ENCODE measurements at regions not wholly inside any gene's neighbourhood (a gene's known extent, or its start where the extent isn't known, plus 50 kb on each side); places are given as distances from the start of the nearest gene placed in this dataset.
A peak's percentile ranks its signal among the peaks of the same experiment; 100 is the strongest.

DNA sequence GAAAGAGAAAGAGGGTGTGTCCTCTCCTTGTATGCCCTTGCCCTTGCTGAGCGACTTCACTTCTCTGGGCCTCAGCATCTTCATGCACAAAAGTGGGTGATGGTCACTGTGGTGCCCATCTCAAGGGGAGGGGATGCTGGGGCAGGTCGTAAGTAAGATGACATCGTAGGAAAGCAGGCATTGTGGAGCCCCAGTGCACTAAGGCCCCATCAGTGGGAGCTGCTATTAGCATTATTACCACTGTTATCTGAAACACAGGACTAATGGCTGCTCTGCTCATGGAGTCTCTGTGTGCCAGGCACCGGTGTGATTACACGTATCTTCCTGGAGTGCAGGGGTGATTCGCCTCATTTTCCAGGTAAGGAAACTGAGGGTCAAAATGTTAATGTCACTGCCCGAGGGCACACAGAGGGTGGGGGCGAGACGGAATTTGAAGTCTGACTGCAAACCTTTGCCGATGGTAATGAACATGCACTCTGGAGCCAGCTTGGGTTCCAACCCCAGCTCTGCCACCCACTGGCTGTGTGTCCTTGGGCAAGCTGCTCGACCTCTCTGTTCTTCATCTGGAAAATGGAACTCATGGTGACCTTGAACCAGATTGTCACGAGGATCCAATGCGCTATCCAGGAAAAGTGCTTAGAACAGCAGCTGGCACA is 63.2 kb upstream of the GSE1 start:
- DNase-seq (ENCODE audit: low read depth in 2 of 2, low spot score in 1 of 2), result no peak

DNA sequence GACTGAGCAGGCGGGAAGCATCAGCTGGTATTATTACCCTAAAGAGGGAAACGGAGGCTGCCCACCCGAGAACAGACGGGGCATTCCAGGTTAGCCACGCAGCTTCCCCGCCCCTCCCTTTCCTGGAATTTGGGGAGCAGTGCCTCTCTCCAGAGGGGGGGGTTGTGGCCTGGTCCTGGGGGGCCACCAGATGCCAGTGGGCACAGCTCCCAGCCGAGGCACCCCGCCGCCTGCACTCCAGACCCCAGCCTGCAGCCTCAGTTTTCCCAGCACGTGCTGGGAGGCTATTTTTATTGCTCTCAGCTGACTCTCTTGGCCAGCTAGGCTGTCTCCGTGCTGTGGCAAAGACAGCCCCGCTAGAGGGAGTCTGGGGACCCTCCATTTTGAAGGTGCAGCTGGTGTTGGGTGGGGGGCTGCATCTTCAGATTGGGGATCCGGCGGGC is 62.7 kb upstream of the GSE1 start:
- no peak for DNase-seq (ENCODE audit: low read depth in 2 of 2, low spot score in 1 of 2)

DNA sequence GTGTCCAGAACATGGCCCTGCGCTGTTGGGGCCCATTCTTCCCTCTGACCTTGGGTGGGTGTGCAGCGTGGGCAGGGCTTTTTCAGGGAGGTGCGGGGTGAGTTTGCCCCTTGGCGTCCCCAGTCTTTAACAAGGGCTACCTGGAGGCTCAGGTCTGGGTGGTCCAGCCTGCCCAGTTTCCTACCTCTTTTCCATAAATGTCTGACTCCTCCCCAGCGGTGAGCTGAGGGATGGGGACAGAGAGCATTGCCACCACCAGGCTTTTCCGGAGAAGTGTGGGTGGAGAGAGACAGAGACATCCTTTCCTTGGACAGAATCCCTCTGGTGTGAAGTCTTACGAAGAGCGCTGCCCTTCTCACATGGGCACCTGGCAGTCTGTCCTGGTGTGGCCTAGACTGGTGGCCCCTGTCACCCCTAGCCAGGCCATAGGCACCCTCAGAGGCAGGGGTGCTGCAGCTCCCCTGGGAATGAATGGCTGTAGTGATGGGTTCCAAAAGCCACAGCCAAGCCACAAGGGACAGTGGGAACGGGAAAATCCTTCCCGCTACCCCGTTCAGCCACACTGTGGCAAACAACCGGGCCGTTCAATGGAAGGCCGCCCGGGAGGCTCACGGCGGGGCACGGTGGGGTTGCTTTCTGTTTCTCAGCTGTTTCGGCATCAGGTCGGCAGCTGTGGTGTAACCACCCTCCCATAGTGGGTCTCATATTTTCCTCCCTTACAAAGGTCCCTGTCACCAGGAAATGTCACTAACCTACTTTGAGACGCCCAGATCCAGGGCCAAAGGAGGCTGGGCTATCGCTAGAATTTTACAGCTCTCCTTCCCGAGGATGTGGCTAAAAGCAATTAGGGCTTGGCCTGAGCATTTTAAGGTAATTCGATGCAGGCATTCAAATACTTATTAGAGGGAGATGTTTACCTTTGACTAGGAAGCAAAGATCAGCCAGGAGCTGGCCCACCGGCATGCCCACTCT is 61.9 kb upstream of the GSE1 start:
- no peak for DNase-seq (ENCODE audit: low read depth in 2 of 2, low spot score in 1 of 2)

DNA sequence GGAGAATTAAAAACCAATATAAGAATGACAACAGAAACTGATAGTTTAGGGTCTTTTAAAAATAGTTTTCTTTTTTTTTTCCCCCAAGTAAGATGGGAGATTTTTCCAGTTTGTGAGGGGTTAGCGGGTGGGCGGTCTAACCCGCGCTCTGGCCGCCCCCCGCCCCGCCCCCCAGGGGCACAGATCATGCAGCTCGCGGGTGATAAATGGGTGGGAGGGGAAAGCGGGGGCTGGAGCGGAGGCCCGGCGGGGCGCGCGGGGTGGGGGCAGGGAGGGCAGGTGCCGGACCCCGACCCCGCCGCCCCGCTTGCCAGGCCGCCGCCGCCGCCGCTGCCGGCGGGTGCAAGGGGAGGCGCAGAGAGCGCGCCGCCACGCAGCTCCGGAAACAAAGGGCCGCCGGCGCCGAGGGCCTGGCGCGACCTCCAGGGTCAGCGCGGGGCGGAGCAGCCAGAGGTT is 60.1 kb upstream of the GSE1 start:
- no peak for DNase-seq (ENCODE audit: low read depth in 2 of 2, low spot score in 1 of 2)

DNA sequence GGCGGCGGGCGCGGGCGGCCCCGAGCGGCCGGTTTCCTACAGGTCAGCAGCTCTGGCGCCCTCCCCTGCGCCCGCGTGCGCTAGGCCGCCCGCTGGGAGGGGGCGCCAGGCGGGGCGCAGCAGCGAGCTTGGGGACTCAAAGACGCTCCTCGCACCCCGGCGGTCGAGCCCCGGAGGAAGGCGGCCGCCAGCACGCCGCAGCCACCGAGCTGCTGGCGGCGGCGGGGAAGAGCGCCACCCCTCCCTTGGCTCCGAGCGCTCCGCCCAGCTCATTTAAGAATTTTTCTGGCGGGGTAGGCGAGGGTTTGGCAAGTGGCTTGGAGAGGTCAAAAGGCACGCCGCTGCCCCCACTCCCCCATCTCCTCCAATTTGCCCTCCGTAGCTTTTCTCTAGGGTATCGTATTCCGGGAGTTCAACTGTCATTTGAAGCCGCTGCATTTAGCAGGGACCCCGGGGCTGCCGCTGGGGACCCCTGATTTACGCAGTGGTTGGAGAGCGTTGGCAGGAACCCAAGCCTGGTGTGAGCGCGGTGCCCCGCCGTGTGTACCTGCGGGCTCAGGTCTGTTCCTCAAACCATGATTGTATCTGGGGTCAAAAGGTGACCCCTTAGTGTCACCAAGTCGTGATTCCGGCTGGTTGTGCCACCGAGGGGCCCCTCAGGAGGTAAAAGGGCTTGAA is 59.5 kb upstream of the GSE1 start:
- DNase-seq (ENCODE audit: low read depth in 2 of 2, low spot score in 1 of 2), result no peak

DNA sequence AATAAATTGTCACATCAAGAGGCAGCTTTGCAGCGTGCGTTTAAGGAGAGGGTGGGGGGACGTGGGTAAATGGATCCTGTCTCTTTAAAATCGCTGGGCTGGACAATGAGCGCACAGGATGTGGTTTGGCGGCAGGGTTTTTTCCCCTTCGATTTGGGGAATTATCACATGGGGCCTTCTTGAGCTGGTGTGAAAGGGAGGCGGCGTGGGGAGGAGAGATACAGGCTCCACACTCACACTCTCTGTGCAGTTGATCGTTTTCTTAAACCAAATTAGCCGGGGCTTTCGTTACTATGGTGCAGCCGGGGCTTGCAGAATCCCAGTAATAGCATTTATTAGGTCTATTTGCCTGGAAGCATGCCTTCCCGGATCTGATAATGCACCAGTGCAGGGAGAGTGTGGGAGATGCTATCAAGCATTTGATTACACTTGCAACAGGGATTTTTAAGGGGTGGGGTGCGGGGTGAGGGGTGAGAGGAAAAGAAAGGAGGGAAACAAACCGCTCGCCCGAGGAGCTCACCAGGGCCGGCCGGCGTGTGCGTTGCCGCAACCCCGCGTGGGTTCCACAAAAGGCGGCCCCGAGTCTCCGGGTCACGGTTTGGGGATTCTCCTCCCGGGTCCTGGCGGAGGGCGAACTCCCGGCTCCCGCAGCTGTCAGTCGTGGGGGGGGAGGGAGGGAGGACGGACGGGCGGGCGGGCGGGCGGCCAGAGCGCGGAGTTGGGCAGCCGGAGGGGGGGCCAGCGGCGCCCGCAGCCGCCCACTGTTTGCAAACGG is 58.8 kb upstream of the GSE1 start:
- DNase-seq (ENCODE audit: low read depth in 2 of 2, low spot score in 1 of 2), result peak; percentile 38 to 63

DNA sequence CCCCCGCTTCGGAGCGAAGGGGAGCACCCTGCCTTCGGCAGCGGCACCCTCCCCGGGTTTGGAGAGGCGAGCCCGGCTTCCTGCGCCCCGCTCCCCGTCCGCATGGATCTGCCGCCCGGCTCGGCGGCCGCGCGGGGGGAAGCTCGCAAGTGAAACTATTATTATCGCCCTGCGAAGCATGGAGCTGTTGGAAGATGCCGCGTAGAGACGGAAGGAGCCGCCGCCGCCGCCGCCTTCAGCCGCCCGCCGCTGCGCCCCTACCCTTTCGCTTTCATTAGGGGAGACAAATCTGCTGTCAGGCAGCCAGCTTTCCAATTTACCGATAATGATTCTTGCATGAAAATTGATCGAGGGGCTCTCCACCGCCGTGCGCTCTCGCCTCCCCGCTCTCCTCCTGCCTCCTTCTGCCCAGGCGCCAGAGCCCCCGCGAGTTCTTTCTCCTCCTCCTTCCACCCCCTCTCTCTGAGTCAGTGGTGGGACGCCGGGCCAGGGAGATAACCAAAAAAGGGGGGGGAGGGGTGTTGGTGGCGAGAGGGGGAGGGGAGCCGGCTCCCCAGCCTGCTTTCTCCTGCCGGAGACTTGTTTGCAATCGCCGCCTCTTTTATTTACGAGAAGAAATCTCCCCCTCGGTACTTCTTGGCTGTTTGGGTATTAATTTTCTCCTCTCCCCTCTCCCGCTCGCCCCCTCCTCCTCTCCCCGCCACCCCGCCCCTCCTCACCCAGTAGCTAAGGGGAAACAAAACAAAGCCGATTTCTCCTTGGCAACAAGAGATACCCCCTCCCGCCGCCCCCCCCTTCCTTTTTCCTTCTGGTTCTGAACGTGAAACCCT is 58.0 kb upstream of the GSE1 start:
- peak in 1 of 2 donors; percentile 39 for DNase-seq (ENCODE audit: low read depth in 2 of 2, low spot score in 1 of 2)

DNA sequence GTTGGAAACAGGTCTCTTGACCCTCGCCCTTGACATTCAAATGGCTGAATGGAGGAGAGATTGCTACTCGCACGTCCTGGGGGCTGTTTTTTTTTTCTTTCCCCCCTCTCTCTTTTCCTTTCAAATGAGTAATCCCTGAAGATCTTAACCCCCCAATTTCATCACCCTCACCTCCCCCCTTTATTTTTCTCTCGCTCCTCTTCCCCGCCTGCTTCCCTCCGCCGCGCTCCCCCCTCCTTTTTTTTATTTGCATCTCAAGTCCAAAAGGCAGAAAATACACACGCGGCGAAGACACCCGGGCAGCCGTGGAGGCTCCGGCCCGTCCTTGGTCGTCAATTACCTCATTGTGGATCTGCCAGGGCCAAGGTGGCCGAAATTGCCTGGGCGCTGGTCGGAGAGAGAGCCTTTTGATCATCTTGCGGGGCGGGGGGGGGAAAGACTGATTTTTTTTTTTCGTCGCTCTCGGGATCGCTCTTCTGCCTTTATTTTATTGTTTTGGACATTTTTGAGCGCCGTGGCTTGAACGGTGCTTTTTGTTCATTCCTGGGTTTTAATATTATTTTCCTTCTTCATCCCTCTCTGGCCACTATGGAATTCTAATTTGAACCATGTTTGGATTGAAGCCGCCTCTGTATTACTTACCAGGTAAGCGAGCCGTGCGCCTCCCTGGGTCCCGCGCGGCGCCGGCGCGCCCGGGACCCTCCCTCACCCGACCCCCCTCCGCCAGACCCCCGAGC is 57.2 kb upstream of the GSE1 start:
- no peak for DNase-seq (ENCODE audit: low read depth in 2 of 2, low spot score in 1 of 2)

DNA sequence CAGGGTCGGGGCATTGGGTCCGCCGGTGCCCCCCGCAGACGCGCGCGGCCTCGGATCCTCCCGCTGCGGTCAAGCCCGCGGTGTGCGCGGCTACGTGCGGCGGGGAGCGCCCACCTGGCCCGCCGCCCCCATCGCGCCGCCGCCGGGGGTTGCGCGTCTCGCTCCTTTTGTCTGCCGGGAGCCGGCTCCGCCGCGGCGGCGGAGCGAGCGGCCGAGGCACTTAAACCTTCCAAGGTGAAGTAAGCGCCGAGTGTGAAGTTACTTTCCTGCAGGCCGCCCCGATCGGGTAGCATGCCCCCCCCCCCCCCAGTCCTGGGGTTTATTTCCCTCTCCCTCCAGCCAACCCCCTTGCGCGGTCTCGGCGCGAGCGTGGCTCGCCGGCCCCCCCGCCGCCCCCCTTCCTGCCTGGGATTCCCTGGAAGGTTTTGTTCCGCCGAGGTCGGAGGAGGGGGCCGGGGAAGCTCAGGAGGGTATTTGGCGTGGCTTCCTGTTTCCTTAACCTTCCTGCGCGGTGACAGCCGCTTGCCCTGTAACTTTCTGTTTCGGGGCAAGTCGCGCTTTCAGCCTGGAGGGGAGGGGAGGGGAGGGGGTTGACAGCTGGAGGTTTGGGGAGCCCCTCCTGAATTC is 56.6 kb upstream of the GSE1 start:
- peak; percentile 17 to 32 for DNase-seq (ENCODE audit: low read depth in 2 of 2, low spot score in 1 of 2)

DNA sequence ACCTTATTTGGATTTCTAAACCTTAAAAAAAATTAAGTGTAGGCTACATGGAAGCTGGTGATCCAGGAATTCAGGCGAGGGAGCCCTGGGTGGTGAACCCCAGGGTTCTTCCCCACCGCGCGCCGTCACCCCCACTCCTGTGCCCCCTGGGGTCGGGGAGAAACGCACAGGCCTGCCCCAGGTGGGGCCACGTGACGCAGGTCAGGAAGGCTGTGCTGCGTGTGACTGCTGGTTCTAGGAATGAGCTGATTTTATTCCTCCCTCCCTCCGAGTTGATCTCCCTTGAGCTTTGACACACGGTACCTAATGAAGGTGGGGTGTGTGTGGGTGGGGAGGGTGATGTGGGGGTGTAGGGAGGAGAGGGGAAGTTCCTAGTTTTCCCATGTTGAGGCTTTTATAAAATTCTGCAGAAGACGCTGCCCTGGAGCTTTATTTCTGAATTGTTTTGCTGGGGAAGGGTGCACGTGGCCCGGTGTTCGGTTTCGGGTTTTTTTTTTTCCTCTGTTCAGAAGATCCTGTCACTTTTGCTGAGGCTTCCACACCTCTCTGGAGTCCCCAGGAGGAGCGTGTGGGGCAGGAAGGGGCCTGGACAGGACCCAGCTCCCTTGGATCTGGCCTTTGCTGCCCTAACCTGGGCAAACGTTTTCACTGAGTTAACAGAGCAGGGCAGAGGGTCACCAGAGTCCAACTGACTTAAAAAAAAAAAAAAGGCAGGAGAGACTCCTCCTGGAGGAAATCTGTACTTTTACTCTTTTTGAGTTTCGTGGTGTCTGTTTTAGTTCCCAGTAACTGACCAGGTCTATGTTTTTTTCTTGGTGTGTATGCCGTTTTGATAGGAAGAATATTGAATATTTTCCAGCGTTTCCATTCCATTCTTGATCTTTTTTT is 55.8 kb upstream of the GSE1 start:
- peak in 1 of 2 donors; percentile 22 for DNase-seq (ENCODE audit: low read depth in 2 of 2, low spot score in 1 of 2)

DNA sequence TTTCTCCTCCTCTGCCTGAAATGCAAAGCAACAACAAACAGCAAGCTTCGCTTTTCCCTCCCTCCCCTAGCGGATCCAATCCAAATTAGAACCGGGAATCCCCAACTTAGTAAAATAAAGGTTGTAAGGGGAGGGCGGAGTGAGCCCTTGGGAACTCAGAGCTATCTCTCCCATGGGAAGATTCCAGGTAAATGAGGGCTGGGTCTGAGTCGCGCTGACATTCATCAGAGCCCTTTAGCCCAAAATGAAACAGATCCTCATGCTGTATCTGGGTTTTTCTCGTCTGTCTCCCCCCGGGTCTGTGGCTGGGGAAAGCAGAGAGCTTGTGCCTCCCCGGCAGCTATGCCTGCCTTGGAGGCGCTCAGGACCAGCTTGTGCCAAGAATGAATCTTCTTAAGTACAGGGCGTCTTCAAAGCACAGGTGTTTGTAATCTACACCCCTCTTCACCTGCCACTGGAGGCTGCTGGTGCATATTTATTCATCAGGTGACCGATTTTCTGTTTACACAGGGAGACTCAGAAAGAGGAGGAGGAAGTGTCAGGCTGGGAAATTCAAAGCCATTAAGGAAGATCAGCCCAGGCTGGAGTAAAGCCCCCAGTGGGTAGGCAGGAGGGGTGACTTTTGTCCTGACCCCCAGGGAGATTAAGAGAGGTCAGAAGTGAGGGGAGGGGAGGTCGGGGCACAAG is 55.0 kb upstream of the GSE1 start:
- no peak for DNase-seq (ENCODE audit: low read depth in 2 of 2, low spot score in 1 of 2)

DNA sequence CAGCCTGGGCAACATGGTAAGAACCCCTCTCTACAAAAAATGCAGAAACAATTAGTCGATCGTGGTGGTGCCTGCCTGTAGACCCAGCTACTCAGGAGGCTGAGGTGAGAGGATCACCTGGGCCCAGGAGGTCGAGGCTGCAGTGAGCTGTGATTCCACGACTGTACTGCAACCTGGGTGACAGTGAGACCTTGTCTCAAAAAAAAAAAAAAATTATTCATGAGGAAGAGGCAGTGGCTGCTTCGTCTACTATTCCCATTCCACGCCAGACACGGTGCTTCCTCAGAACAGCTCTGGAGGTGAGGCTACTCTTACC is 52.2 kb upstream of the GSE1 start:
- no peak for DNase-seq (ENCODE audit: low read depth in 2 of 2, low spot score in 1 of 2)

DNA sequence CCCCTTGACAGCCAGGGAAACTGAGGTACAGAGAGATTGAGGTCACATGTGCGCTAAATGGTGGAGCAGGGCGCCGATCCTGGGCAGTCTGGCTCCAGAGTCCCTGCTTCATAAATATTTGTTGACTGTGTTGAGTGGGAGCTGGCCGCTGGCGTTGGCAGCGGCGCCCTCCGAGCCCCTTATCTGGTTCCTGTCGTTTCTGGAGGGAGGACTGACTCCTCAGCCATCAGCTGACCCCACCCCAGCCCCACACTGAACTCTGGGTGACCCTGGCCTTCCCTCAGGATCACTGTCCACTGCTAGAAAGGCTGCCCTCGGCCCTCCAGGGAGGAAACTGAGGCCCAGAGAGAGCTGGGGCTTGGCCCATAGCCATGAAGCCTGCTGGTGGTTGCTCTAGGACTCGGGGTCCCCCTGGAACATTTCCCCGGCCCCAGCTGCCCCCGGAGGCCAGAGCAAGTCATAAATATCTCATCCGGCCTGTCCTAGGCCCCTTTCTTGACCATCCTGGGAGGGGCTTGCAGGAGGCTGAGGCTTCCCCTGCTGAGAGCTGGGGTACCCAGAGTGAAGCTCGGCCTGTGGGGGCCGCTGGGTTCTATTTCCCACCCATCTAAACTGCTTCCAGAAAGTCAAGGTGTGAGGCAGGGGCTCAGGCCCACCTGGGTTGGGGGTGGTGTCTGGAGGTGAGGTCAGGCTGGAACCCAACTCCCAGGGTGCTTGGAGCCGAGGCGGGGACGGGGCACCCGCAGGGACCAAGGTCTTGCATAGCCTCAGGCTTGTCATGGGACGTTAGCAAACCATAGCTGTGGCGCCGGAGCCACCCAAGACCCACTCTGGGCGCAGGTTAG is 51.7 kb upstream of the GSE1 start:
- no peak for DNase-seq (ENCODE audit: low read depth in 2 of 2, low spot score in 1 of 2)

DNA sequence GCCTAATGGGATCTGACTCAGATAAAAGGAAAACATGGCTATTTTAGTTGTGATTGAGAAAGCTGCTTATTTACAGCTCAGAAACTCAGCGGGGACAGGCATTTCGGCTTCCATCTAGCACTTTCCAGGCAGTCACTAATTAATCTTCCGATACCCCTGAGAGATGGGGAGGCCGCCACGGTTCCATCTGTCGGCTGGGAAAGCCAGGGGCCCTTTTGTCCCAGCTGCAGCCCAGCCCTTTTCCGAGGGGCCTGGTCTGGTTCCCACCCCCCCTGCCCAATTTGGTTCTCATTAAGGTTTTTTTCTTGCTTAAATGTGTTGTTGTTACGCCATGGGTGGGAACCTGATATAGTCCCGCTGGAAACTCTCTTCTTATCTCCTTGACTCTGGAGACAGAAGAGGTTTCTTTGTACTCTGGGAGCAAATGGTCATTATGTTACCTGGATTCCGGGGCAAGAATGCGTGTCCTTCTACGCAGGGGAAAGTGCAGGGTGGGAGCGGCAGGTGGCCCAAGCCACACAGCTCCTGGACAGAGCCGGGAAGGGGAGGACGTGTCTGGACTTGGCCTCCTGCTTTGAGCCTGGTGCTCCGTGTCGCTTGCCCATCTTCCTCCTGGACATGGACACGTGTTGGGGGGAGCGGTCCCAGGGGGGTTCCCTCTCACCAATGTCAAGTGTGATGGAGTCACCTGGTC is 50.9 kb upstream of the GSE1 start:
- DNase-seq (ENCODE audit: low read depth in 2 of 2, low spot score in 1 of 2), result no peak

DNA sequence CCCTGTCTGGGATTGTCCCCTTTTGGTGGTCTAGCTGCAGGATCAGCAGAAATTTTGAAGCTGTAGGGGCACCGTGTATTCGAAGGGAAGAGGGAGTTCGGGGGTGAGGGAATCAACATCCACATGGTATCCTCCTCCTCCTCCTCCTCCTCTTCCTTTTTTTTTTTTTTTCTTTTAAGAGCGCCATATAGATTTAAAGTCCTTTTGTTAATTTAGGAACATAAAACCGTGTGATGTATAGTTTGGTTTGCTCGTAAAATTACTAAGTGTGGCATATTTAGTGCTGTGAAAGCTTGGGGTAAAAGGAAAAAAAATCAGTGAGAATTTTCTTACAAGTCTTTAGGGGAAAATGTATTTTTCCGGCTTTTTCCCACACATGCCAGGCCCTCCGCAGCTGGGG is 50.1 kb upstream of the GSE1 start:
- DNase-seq (ENCODE audit: low read depth in 2 of 2, low spot score in 1 of 2), result no peak
